GM18867 (cell line): ENCODE measurements at regions not wholly inside any gene's neighbourhood (a gene's known extent, or its start where the extent isn't known, plus 50 kb on each side); places are given as distances from the start of the nearest gene placed in this dataset.
"Not testable (repeated sequence)": the region's sequence is repeated elsewhere in the genome, so short reads cannot be mapped to it uniquely, and the experiment has no call there.

Source experiments
- ATAC-seq: cut with Tn5 transposase; IDR thresholded peaks from one replicate; pipeline ENCODE4 v1.9.1; 2021; ENCODE audit warnings: mild to moderate bottlenecking, moderate library complexity; ENCODE audit not compliant: unreplicated experiment

DNA sequence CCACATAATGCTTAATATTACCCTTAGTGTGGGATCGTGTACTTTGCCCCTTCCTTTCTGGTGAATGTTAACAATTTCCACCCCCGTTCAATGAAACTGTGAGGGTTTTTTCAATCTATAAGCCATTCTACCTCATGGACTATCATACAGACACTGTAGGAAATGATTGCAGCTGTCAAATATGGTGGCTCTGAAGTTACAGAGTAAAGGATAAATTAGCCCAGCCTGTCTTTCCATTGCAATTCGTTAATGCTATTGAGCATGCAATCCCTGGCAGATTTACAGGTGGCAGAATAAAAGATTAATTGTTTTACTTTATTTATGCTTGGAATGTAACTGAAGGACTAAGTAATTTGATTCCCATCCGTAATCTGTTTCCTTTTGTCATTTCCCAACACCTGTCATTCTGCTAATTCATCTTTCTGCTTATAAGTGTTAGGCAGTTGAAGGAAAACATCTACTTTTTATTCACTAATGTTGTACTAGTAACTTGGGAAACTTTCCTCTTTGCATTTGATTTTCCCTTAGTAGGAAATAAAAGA is 1211.6 kb upstream of the LRRN3 start:
- ATAC-seq, result no peak

DNA sequence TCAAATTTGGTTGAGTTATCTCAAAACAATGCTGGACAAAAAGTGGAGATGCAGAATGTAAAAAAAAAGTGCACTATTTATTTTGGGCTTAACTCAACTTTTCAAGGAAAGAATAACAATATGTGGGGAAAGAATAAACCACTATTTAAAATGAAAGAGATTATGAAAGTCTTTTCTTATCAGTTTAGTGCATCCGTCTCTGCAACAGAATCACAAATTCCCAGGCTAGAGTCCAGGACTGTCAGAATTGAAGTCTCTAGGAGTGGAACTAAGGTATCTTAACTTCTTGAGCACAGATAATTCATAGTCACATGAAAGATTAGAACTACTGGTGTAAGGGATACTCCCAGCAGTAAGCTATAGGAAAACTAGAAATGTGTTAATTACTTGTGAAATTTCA is 1200.3 kb upstream of the LRRN3 start:
- ATAC-seq, result no peak

DNA sequence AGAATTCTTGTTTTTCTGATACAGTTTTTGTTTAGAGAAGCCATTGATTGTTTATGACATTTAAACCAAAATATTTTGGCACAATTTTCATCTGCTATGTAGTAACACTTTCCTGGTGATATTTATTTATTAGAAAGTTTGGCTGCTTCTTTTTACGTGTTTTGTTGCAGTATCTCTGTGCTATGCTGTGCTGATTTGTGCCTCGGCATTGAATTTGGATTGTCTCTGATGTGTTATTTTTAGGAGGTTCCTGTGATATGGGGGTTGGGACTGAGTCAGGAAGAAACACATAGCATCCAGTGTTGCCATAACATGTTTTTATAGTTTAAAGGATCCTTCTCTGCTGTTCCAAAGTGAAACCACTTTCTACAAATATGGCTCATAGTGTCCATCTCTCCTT is 1197.7 kb upstream of the LRRN3 start:
- no peak for ATAC-seq

DNA sequence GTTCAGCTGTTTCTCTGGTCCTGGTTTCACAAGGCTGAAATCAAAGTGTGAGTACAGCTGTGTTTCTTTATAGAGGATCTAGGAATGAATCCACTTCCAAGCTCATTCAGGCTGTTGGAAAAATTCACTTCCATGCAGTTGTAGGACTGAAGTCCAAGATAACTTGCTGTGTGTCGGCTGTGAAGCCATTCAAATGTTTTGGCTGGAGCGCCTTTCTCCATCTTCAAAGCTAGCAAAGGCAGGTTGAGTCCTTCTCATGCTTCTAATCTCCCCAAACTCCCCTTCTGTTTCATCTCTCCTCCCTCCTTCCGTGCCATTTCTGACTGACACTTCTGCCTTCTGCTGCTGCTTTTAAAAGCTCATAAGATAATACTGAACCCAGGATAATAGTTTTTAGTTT is 1195.4 kb upstream of the LRRN3 start:
- ATAC-seq, result no peak

DNA sequence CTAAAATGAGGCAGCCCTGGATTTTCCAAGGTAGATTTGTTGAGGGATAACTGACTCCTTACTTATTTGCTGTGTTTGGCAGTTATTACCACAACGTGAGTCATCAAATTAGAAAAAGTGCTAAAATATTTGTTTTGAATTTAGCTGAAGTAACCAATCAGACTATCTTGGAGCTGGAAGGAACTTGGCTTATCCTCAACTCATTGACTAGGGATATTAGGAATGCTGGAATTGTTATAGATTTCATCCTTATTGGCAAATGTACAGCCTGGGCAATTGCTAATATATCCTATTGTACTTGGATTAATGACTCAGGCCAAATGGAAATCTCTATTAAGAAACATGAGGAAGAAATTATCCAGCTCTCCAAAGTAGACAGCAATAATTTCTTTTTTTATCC is 1189.0 kb upstream of the LRRN3 start:
- no peak for ATAC-seq

DNA sequence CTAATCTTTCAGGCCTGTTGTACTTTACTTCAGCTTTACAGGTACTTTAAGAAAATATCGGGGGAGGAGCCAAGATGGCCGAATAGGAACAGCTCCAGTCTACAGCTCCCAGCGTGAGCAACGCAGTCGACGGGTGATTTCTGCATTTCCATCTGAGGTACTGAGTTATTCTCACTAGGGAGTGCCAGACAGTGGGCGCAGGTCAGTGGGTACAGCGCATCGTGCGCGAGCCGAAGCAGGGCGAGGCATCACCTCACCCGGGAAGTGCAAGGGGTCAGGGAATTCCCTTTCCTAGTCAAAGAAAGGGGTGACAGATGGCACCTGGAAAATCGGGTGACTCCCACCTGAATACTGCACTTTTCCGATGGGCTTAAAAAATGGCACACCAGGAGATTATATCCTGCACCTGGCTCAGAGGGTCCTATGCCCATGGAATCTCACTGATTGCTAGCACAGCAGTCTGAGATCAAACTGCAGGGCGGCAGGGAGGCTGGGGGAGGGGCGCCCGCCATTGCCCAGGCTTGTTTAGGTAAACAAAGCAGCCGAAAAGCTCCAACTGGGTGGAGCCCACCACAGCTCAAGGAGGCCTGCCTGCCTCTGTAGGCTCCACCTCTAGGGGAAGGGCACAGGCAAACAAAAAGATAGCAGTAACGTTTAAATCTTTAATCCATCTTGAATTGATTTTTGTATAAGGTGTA is 1185.4 kb upstream of the LRRN3 start:
- ATAC-seq, result not testable (repeated sequence)

DNA sequence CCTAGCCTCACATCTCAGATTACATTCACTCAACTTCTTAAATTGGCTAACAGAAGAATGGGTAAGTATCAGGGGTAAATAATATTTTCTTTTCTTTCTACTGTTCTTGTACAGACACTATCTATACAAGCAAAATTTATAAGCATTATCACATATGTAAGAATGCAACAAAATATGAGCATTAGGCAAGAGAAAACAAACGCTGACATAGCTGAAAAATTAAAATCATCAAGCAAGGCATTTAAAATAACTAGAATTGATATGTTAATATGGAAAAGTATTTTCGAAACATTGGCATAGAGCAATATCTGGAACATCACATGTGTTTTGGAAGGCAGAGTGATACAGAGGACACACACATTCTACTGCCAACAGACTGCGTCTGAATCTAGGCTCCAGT is 1175.3 kb upstream of the LRRN3 start:
- no peak for ATAC-seq

DNA sequence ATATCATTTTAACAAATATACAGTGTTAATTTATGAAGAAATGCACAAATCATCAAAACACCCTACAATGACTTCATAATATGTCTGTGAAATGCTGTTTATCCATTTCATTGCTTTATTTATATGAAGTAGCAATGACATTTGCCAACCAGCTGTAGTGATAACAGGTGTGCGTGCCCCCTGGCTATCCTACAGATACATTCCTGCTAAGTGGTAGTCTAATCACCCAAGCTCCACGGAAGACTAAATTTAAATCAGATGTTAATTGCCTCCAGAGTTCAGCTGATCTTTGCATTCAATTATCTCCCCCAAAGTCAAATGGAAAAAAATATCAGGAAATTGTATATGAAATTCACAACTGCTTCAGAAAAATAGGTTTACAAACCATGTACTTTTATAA is 1164.2 kb upstream of the LRRN3 start:
- ATAC-seq, result no peak

DNA sequence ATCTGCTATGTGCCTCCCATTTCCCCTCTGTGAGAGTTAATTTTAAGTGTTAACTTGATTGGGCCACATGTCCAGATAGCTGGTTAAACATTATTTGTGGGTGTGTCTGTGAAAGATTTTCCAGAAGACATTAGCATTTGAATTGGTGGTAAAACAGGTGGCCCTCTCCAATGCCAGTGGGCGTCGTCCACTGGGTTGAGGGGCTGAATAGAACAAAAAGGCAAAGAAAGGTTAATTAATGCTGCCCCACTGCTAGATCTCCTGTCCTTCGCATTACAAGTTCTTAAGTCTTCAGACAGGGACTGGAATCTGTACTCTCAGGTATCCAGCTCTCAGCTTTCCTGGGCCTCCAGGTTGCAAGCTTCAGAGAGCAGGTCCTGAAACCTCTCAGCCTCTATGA is 1160.9 kb upstream of the LRRN3 start:
- ATAC-seq, result no peak

DNA sequence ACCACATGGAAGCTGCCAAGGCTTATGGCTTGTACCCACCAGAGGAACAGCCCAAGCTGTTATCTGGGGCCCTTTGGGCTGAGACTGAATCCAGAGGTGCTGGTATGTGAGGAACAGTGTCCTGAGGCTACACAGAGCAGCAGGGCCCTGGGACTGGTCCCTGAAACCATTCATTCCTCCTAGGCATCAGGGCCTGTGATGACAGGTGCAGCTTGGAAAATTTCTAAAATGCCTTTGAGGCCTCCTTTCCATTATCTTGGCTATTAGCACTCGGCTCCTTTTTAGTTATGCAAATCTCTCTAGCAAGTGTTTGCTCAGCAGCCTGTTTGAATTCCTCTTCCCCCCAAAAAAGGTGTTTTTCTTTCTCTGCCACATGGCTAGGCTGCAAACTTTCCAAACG is 1151.7 kb upstream of the LRRN3 start:
- ATAC-seq, result no peak

DNA sequence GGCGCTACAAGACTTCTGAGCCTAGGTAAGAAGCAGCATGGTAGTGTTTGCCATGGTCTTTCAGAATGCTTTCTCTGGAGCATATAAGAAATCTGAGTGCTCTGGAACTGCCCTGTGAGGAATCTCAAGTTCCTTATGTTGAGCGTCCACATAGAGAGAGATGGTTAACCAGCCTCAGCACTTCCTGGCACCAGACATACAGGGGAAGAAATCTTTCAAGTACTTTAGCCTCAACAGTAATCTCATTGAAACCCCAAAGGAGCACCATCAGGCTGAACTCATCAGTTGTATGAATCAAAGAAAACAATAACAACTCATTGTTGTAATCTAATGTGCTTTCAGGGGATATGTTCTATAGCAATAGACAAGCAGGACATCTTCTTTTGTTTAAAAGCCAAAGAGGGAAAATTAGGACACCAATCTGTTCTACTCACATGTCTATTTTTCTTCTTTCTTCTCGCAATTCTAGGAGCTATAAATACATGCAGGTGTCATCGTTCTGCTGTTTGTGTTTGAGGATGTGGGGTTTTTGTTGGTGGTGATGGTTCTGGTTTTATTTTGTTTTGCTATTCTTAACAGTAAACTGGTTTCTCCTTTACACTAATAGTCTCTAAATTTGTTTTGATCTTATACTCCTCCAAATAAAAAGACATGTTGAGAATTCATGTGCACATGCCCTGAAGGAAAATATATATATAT is 1145.0 kb upstream of the LRRN3 start:
- no peak for ATAC-seq

DNA sequence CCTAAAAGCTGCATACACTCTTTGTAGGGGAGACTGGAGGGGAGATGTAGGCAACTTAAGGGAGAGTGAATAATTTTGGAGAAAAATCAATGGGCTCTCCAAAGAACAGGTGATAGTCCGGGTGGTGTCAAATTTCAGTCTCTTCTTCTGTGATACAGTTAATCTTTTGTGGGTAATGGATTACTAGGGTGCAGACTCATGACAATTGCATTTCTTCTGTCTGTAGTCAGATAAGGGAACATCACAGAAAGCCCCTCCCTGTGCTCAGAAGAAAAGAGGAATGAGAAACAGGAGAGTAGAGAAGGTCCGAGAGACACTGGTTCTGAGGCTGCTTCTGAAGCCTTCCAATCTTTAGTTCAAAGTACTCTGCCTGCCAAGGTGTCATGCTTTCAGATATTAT is 1140.7 kb upstream of the LRRN3 start:
- ATAC-seq, result no peak

DNA sequence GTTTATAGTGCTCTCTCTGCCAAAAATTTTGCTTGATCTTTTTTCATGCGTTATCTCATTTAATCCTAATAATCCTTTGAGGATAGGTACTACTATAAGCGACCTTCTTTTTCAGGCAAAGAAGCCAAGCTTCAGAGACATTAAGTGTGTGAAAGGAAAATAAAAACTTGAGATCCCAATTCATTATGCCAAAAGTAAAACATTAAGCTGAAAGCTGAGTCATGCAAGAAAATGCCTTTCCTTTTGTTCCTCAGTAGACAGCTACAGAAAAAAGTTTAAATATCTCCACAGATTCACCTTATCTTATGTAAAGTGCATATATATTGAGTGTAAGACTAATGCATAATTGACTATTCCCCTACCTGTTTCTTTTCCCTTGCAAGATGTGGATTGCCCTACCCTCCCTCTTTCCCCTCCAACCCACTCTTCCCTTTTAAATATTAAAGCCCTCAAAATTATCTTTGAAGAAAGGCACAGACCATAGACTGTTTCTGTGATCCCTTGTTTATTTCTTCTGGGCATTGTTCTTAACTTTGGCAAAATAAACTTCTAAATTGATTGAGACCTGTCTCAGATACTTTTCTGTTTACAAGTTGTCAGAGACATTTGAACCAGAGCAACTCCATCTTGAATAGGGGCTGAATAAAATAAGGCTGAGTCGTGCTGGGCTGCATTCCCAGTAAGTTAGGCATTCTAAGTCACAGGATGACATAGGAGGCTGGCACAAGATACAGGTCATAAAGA is 1139.9 kb upstream of the LRRN3 start:
- no peak for ATAC-seq

DNA sequence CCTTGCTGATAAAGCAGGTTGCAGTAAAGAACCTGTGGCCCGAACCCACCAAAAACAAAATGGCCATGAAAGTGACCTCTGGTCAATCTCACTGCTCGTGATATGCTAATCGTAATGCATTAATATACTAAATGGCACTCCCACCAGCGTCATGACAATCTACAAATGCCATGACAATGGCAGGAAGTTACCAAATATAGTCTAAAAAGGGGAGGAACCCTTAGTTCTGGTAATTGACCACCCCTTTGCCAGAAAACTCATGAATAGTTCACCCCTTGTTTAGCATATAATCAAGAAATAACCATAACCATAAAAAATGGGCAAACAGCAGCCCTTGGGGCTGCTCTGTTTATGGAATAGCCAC is 1139.4 kb upstream of the LRRN3 start:
- no peak for ATAC-seq

DNA sequence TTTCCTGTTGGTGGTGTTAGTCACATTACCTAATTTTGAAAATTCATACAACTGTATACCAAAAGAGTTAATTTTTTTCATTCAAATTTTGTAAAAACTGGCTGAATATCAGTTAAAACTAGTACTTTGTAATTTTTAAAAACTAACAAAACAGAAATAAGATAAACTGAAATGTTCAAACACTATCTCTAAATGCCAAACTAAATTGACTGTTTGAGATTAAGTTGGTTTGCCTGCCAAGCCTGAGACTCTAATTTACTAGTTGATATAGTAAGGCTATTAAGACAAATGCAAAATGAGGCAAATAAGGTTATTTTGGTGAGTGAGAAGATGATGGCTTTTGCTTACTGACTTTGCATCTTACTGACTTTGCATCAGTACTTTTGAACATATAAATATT is 1134.9 kb upstream of the LRRN3 start:
- no peak for ATAC-seq

DNA sequence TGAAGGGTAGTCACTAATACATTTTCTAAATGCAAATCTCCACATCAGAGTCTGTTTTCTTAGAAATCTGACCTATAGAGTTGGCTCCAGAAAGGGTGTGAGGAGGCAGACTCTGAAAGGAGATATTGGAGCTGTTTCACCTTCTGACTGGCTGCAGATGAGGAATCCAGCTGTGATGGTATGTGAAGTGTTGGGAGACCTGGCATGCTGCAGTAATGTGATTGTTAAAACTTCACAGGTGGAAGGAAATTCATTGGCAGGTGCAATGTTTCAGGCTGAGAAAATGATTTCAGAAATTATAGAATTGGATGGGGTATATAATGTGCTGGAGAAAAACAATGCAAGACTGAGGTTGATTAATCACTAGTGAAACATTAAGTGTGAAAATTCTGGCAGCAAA is 1134.0 kb upstream of the LRRN3 start:
- ATAC-seq, result no peak

DNA sequence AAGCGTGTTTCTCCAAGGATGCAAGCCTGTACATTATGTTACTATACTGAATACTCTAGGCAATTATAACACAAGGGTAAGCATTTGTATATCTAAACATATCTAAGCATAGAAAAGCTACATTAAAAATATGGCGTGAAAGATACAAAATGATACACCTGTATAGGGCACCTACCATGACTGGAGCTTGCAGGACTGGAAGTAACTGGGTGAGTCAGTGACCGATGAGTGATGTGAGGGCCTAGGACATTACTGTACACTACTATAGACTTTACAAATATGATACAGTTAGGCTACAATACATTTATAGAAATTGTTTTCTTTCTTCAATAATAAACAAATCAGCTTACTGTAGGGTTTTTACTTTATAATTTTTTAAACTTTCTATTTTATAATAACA is 1127.2 kb upstream of the LRRN3 start:
- ATAC-seq, result no peak

DNA sequence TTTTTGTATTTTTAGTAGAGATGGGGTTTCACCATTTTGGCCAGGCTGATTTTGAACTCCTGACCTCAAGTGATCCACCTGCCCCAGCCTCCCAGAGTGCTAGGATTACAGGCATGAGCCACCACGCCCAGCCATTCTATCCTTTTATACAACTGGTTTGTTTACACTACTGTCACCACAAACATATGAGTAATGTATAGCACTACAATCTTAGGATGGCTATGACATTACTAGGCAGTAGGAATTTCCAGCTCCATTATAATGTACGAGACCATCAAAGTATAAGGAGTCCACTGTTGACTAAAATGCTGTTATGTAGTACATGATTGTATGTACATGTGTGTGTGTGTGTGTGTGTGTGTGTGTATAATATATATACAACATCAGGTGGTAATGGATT is 1126.1 kb upstream of the LRRN3 start:
- ATAC-seq, result no peak

DNA sequence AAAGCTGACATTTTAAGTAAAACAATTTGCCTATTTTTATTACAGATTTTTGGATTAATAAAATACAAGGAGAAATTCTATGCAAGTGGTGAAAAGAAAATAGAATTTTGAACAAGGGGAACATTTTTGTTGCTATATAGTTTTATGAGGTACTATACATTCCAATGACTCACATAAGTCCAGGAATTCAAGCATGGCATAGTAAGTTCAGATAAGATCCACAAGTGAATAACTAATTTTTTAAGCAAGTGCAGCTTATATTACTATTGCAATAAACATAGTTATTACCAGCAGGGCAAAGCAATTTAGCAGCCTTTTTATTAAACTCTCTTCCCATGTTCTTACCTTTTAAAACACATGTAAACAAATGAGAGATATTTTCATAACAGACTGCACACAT is 1123.5 kb upstream of the LRRN3 start:
- ATAC-seq, result no peak

DNA sequence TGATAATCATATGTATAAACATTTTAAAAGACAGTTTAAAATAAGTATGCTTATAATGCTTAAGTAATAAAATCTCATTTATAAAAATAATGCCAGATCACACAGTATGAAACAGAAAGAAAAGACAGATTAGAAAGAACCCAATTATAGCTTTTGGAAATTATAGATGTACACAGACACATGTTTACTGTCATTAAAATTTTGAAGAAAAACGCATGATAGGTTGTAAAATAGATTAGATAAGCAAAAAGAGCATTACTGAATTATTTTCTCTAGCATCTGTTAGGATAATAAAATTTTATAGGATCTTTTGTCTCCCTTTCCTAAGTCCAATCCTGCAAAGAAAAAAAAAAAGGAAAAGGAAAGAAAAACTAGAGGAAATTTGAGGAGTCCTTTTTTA is 1107.3 kb upstream of the LRRN3 start:
- no peak for ATAC-seq

DNA sequence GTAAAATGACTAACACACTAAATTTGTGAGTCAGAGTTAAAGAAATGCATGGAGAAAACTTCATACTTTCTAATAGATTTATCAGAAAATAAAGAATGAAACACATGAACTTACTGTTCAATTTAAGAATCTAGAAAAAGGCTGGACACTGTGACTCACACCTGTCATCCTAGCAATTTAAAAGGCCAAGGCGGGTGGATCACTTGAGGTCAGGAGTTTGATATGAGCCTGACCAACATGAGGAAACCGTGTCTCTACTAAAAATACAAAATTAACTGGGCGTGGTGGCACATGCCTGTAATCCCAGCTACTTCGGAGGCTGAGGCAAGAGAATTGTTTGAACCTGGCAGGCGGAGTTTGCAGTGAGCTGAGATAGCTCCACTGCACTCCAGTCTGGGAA is 1106.2 kb upstream of the LRRN3 start:
- ATAC-seq, result no peak

DNA sequence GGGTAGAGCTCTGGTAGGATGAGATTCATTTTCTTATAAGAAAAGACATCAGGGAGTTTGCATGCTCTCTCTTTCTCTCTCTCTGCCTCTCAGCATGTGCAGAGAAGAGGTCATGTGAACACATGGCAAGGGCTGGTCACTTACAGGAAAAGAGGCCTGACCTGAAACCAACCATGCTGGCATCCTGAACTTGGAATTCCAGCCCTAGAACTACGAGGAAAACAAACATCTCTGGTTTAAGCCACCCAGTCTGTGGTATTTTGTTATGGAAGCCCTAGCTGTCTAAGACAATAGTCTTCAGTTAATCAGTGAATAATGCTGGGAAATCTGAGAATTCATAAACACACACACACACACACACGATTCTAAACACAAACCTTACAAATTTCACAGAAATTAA is 1104.2 kb upstream of the LRRN3 start:
- no peak for ATAC-seq
